Astrocyte of the spinal cord (primary cell): ENCODE measurements at regions not wholly inside any gene's neighbourhood (a gene's known extent, or its start where the extent isn't known, plus 50 kb on each side); places are given as distances from the start of the nearest gene placed in this dataset.

ENCODE experiments used
- DNase-seq: peaks from one replicate; pipeline ENCODE4 v3.0.0; 2011; ENCODE audit warnings: low read depth, low spot score
- H3K4me3 ChIP-seq: 2 replicates; pipeline ENCODE4 v1.5.1; 2011; ENCODE audit warnings: low read depth, mild to moderate bottlenecking, low read length, moderate library complexity
- CTCF ChIP-seq: IDR thresholded peaks from 2 replicates; pipeline ENCODE4 v1.5.1; 2012; ENCODE audit warnings: low read depth, mild to moderate bottlenecking, low read length, inconsistent platforms
- in situ Hi-C: cut with HindIII; loops from 2 replicates; pipeline ENCODE4 v1.10.0; 2017; ENCODE audit warnings: low sequenced_read_pairs

- H3K4me3 ChIP-seq = no peak overlapping the region
- TF ChIP-seq CTCF = no peak
- no peak for DNase-seq
- in situ Hi-C loops = no loop called here
Observed at GRCh38 chr10:4310172-4310571, 515.8 kb upstream of the AKR1E2 start.

GRCh38 chr10:4307910-4308309 lies 518.1 kb upstream of the AKR1E2 start:
- in situ Hi-C loops = no loop called here
- TF ChIP-seq CTCF = no peak
- no peak overlapping the region for H3K4me3 ChIP-seq
- no peak for DNase-seq

- DNase-seq = no peak
- TF ChIP-seq CTCF = no peak
- H3K4me3 ChIP-seq = no peak overlapping the region
- in situ Hi-C loops = no loop called here
Observed at GRCh38 chr10:4306871-4307270, 519.1 kb upstream of the AKR1E2 start.

GRCh38 chr10:4303045-4303444 lies 518.0 kb upstream of the KLF6 start:
- in situ Hi-C loops = no loop called here
- no peak for TF ChIP-seq CTCF
- no peak overlapping the region for H3K4me3 ChIP-seq
- DNase-seq = no peak

- no peak for TF ChIP-seq CTCF
- H3K4me3 ChIP-seq = no peak overlapping the region
- DNase-seq = no peak
- in situ Hi-C loops = no loop called here
Observed at GRCh38 chr10:4301291-4302045, 516.5 kb upstream of the KLF6 start.

- DNase-seq = no peak
- TF ChIP-seq CTCF = no peak
- no peak overlapping the region for H3K4me3 ChIP-seq
- in situ Hi-C loops = no loop called here
Observed at GRCh38 chr10:4296161-4296560, 511.2 kb upstream of the KLF6 start.
